BE2C (cell line): ENCODE measurements at regions not wholly inside any gene's neighbourhood (a gene's known extent, or its start where the extent isn't known, plus 50 kb on each side); places are given as distances from the start of the nearest gene placed in this dataset.

ENCODE experiments used
- DNase-seq: peaks from one replicate; pipeline ENCODE4 v3.0.0-alpha.2; 2020
- H3K27me3 ChIP-seq: fragments of 250-450 bp; sonication (Bioruptor Pico); 2 replicates; pipeline ENCODE4 v1.5.1; 2020; ENCODE audit warnings: mild to moderate bottlenecking
- H3K36me3 ChIP-seq: fragments of 250-450 bp; sonication (Bioruptor Pico); 2 replicates; pipeline ENCODE4 v1.5.1; 2020; ENCODE audit warnings: mild to moderate bottlenecking
- H3K4me1 ChIP-seq: fragments of 250-450 bp; sonication (Bioruptor Pico); 2 replicates; pipeline ENCODE4 v1.5.1; 2020
- H3K4me3 ChIP-seq: 2 replicates; pipeline ENCODE4 v1.5.1; 2011; ENCODE audit warnings: low read depth, low read length
- H3K9me3 ChIP-seq: fragments of 250-450 bp; sonication (Bioruptor Pico); 2 replicates; pipeline ENCODE4 v1.5.1; 2020
- CTCF ChIP-seq: IDR thresholded peaks from 2 replicates; pipeline ENCODE4 v1.5.1; 2012; ENCODE audit warnings: mild to moderate bottlenecking, low read depth, low read length

GRCh38 chr6:140572867-140573266 is 1198.4 kb upstream of the CITED2 start:
- Histone ChIP-seq H3K27me3 (no peaks in the 10 kb centered on the region), H3K4me3 (no peak overlapping the region), H3K4me1 (no peaks in the 10 kb centered on the region), H3K9me3 (no peaks in the 10 kb centered on the region), H3K36me3 (no peaks in the 10 kb centered on the region)
- TF ChIP-seq CTCF = no peak
- DNase-seq = no peak

GRCh38 chr6:140572129-140572528 is 1197.7 kb upstream of the CITED2 start:
- H3K4me1 ChIP-seq = no peaks in the 10 kb centered on the region
- no peak for DNase-seq
- no peaks in the 10 kb centered on the region for H3K9me3 ChIP-seq
- no peaks in the 10 kb centered on the region for H3K27me3 ChIP-seq
- H3K4me3 ChIP-seq = no peak overlapping the region
- H3K36me3 ChIP-seq = no peaks in the 10 kb centered on the region
- no peak for TF ChIP-seq CTCF

- no peak for DNase-seq
- Histone ChIP-seq H3K36me3 (no peaks in the 10 kb centered on the region), H3K27me3 (no peaks in the 10 kb centered on the region), H3K4me1 (no peaks in the 10 kb centered on the region), H3K9me3 (no peaks in the 10 kb centered on the region), H3K4me3 (no peak overlapping the region)
- no peak for TF ChIP-seq CTCF
Observed at GRCh38 chr6:140571145-140571544, 1196.7 kb upstream of the CITED2 start.

- Histone ChIP-seq H3K36me3 (no peaks in the 10 kb centered on the region), H3K4me3 (no peak overlapping the region)
- no peak for DNase-seq
Observed at GRCh38 chr6:140567466-140567865, 1193.0 kb upstream of the CITED2 start.

GRCh38 chr6:140566781-140567277 is 1192.4 kb upstream of the CITED2 start:
- no peak for DNase-seq
- TF ChIP-seq CTCF = no peak
- H3K27me3 ChIP-seq = no peaks in the 10 kb centered on the region
- H3K4me1 ChIP-seq = no peaks in the 10 kb centered on the region
- H3K4me3 ChIP-seq = no peak overlapping the region
- H3K9me3 ChIP-seq = no peaks in the 10 kb centered on the region
- no peaks in the 10 kb centered on the region for H3K36me3 ChIP-seq

More at GRCh38 chr6:140567466-140567865, 1193.0 kb upstream of the CITED2 start:
- TF ChIP-seq CTCF = no peak
- Histone ChIP-seq H3K27me3 (no peaks in the 10 kb centered on the region), H3K9me3 (no peaks in the 10 kb centered on the region), H3K4me1 (no peaks in the 10 kb centered on the region)

GRCh38 chr6:140563728-140564127 is 1189.3 kb upstream of the CITED2 start:
- Histone ChIP-seq H3K27me3 (no peaks in the 10 kb centered on the region), H3K9me3 (no peaks in the 10 kb centered on the region), H3K4me3 (no peak overlapping the region), H3K4me1 (no peaks in the 10 kb centered on the region), H3K36me3 (no peaks in the 10 kb centered on the region)
- TF ChIP-seq CTCF = no peak
- no peak for DNase-seq
